Chondrocyte (in vitro differentiated cells): ENCODE measurements at regions not wholly inside any gene's neighbourhood (a gene's known extent, or its start where the extent isn't known, plus 50 kb on each side); places are given as distances from the start of the nearest gene placed in this dataset.

Experiments used
- DNase-seq: peaks from one replicate; pipeline ENCODE4 v3.0.0; 2021; ENCODE audit warnings: mixed read lengths, low spot score
- H3K27ac Mint-ChIP-seq: one replicate; pipeline ENCODE4 v1.8.0; 2021; ENCODE audit warnings: mild to moderate bottlenecking, moderate library complexity, mixed read lengths; ENCODE audit not compliant: unreplicated experiment
- H3K27me3 Mint-ChIP-seq: 2 replicates; pipeline ENCODE4 v1.8.0; 2021; ENCODE audit warnings: low read depth, mixed read lengths
- H3K36me3 Mint-ChIP-seq: 2 replicates; pipeline ENCODE4 v1.8.0; 2021; ENCODE audit warnings: low read depth, mixed read lengths
- H3K4me1 Mint-ChIP-seq: 2 replicates; pipeline ENCODE4 v1.8.0; 2021; ENCODE audit warnings: low read depth, mild to moderate bottlenecking, mixed read lengths
- H3K4me3 Mint-ChIP-seq: one replicate; pipeline ENCODE4 v1.8.0; 2021; ENCODE audit warnings: mild to moderate bottlenecking, moderate library complexity, mixed read lengths; ENCODE audit not compliant: unreplicated experiment
- H3K9me3 Mint-ChIP-seq: 2 replicates; pipeline ENCODE4 v1.8.0; 2021; ENCODE audit warnings: low read depth, mixed read lengths
- TF ChIP-seq, protein P1 (sequence below): fragments of 200-600 bp; sonication (generic); IDR thresholded peaks from 2 replicates; pipeline ENCODE4 v1.5.0; 2021; ENCODE audit warnings: antibody characterized with exemption, mild to moderate bottlenecking, moderate library complexity

- no peaks in the 10 kb centered on the region for H3K9me3 Mint-ChIP-seq
- H3K27me3 Mint-ChIP-seq = peaks cover 5% of the 10 kb centered on the region
- TF ChIP-seq, protein P1, sequence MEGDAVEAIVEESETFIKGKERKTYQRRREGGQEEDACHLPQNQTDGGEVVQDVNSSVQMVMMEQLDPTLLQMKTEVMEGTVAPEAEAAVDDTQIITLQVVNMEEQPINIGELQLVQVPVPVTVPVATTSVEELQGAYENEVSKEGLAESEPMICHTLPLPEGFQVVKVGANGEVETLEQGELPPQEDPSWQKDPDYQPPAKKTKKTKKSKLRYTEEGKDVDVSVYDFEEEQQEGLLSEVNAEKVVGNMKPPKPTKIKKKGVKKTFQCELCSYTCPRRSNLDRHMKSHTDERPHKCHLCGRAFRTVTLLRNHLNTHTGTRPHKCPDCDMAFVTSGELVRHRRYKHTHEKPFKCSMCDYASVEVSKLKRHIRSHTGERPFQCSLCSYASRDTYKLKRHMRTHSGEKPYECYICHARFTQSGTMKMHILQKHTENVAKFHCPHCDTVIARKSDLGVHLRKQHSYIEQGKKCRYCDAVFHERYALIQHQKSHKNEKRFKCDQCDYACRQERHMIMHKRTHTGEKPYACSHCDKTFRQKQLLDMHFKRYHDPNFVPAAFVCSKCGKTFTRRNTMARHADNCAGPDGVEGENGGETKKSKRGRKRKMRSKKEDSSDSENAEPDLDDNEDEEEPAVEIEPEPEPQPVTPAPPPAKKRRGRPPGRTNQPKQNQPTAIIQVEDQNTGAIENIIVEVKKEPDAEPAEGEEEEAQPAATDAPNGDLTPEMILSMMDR = no peak
- DNase-seq = no peak
- H3K4me3 Mint-ChIP-seq = no peak overlapping the region
- peaks cover 36% of the 10 kb centered on the region for H3K4me1 Mint-ChIP-seq
- H3K27ac Mint-ChIP-seq = no peak overlapping the region
- no peaks in the 10 kb centered on the region for H3K36me3 Mint-ChIP-seq
Measured at GRCh38 chr1:232292818-232293217, 337.1 kb downstream of the SIPA1L2 start.

- Mint-ChIP-seq H3K4me1 (peaks cover 39% of the 10 kb centered on the region), H3K27me3 (peaks cover 5% of the 10 kb centered on the region), H3K9me3 (no peaks in the 10 kb centered on the region), H3K36me3 (no peaks in the 10 kb centered on the region), H3K27ac (no peak overlapping the region), H3K4me3 (no peak overlapping the region)
- TF ChIP-seq, protein P1 = no peak
- DNase-seq = no peak
Measured at GRCh38 chr1:232292239-232292638, 337.7 kb downstream of the SIPA1L2 start.

DNA sequence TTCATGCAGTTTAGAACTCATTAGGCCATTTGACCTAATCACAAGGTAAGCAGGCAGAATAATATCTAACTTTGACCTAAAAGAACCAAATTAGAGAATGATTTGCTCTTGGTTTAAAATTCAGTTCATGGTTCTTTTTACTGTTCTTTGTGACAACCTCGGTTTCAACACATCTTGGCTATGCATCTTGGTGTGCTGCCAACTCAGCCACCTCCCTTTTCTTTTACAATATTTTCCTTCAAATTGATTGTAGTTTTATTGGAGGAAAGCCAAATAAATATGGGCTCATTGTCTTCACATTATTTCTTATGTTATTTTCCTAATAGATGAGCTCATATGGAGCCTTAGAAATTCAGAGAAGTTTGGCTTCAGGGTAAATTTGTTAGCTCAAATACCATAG, 338.3 kb downstream of the SIPA1L2 start:
- DNase-seq = no peak
- no peaks in the 10 kb centered on the region for H3K36me3 Mint-ChIP-seq
- peaks cover 39% of the 10 kb centered on the region for H3K4me1 Mint-ChIP-seq
- H3K4me3 Mint-ChIP-seq = no peak overlapping the region
- H3K9me3 Mint-ChIP-seq = no peaks in the 10 kb centered on the region
- peaks cover 4% of the 10 kb centered on the region for H3K27me3 Mint-ChIP-seq
- H3K27ac Mint-ChIP-seq = no peak overlapping the region
- TF ChIP-seq, protein P1 = no peak

DNA sequence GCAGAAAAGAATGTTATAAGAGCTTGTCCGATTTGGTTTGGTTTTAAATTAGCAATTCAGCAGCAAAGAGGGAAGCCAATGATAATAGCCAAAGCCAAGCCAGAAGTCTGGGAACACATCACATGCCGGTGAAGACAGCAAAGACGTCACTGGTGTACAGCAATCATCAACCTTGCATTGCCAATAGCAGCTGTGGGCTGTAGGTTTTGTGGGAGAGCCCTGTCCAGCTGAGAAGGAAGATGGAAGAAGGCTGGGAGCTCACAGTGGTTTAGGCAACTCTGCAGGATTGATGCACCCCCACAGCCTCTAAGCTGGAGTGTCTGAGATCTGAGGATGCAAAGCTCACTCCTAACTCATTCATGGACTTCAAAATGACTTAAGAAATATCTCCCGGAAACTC, 338.7 kb downstream of the SIPA1L2 start:
- Mint-ChIP-seq H3K27me3 (no peaks in the 10 kb centered on the region), H3K9me3 (no peaks in the 10 kb centered on the region), H3K4me3 (no peak overlapping the region), H3K27ac (no peak overlapping the region), H3K36me3 (no peaks in the 10 kb centered on the region), H3K4me1 (peaks cover 39% of the 10 kb centered on the region)
- TF ChIP-seq, protein P1 = no peak
- DNase-seq = no peak

GRCh38 chr1:232290570-232290969, 339.4 kb downstream of the SIPA1L2 start:
- Mint-ChIP-seq H3K9me3 (no peaks in the 10 kb centered on the region), H3K4me3 (no peak overlapping the region), H3K27me3 (no peaks in the 10 kb centered on the region), H3K4me1 (peaks cover 39% of the 10 kb centered on the region), H3K27ac (no peak overlapping the region), H3K36me3 (no peaks in the 10 kb centered on the region)
- TF ChIP-seq, protein P1 = no peak
- DNase-seq = no peak
